ENCODE measurements at regions not wholly inside any gene's neighbourhood (a gene's known extent, or its start where the extent isn't known, plus 50 kb on each side); places are given as distances from the start of the nearest gene placed in this dataset.
A peak's percentile ranks its signal among the peaks of the same experiment; 100 is the strongest.

- no peak for DNase-seq
These were observed 51.3 kb downstream of the GADD45G start for GRCh38 chr9:89655990-89656657.

DNA sequence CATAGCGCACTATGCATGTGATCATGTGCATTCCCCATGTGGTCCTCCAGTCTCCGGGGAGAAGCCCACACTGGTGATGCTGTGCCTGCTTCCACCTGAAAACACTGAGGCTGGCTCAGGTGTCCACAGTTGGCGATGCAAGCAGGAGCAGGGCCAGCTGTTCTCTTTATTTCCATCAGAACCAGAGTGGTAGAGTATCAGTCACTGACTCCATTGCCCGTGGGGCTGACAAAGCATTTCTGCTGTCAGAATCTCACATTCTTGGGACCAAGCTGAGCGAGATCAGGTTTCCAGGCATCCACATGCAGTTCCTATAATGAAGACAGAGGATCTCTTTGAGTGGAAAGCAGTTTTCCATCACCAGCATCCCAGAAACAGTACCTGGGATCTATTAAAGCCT lies 52.5 kb downstream of the GADD45G start:
- DNase-seq, result no peak

DNA sequence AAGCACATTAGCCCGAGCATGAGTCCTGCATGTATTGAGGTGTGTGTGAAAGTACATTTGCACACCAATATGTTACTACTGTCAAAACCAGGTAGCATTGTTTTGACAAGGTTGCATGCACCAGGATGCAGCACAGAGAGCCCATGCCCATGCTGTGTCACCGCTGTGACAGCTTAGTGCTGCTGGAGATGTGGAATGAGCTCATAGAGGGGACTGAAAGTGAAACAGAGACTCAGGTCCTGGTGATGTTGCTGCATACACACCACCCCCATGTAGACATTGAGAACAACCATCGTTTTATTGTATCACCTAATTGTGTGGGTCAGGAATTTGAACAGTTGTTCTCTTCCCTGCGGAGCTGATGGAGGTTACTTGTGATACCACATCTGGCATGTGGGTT lies 53.0 kb downstream of the GADD45G start:
- DNase-seq, result no peak

- no peak for DNase-seq
These were observed 53.6 kb downstream of the GADD45G start for GRCh38 chr9:89658401-89658800.

DNA sequence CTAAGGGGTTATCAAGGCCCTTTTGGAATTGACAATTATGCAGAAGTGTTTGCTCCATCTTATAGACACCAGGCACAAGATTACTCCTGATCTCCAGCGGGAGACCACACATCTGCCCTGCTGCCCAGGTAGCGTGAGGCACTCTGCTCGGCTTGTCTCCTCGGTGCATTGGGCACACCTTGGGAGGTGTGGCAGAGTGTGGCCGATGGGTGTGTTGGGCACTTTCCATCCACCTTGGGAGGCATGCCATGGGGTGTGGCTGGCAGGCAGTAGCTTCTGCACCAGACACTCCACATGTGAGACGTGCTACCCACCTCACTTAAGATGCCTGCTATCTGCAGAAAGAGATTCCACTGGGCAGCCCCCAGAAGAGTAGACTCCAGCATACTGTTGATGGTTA lies 54.1 kb downstream of the GADD45G start:
- no peak for DNase-seq

GRCh38 chr9:89659473-89659872 lies 54.7 kb downstream of the GADD45G start:
- DNase-seq, result no peak

GRCh38 chr9:89659891-89660685 lies 55.3 kb downstream of the GADD45G start:
- DNase-seq, result no peak

DNA sequence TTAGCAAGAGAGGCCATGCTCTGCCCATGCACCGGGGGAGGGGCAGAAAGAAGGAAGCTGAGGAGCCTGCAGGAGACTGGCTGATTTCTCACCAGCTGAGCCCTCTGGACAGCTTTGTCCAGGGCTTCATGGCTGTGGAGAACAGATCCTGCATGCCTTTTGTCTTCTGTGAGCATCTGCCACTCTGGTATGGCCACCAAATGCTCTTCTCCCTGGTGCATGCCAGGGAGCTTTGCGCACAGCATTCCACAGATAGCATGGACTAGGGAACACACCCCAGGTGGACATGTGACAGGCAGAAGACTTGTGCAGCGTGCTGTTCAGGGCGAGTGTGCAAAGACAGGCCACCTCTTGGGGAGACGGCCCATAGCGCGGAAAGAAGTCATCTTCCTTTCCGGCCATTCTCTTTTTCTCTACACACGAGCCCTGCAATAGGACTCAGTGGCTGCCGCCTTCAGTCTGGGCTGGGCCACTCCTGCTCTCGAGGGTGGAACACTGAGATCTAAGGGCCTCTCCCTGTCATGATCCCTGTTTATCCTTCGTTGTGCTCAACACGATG lies 56.7 kb downstream of the GADD45G start:
- DNase-seq, result peak; percentile 15

DNA sequence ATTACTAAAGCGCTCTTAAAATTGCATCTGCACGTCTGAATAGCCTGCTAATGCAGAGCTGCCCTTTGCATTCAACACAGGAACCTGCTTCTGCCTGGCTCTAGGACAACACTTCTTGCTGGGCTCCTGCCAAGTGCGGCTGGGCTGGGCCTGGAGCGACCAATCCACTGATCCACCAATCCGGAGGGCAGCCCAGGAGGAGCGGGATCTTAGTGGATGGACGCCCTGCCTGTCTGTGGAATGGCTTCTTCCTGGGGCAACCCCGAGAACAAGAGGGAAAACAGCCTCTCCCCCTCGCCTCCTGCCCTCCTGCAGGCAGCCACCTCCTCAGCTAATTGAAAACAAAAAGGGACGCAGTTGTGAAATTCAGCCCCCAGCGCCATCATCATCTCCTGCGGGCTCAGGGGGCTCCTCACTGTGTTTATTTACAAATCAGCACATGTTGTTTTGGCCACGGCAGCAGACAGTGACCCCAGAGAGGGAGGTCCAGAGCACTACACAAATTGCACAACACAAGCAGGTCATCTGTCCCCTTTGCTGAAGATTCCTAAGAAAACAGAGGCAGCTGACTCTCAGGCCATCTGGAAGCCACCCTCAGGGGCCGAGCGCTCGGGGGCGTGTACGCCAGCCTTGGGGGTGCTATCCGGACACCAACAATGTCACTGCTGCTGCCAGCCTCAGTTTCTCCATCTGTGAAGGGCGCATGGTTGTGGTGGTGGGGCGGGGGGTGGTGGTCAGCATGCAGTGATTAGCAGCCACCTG lies 57.3 kb downstream of the GADD45G start:
- DNase-seq, result peak; percentile 97

- no peak for DNase-seq
These were observed 58.2 kb downstream of the GADD45G start for GRCh38 chr9:89662718-89663613.

DNA sequence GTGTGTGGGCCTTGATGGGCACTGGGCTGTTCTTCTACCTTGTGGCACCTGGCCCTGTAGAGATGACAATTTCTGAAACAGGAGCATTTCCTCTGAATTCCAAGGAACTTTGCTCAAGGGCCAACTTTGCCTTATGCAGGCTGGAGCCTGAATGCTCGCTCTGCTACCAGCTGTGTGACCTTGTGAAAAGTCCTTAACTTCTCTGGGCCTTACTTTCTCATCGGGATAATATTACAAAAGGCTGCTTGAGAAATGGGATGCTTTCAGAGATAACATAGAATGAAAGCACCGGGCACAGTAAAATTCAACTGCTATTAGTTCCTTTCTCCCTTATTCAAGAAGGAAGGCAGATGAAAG lies 58.8 kb downstream of the GADD45G start:
- no peak for DNase-seq

- peak; percentile 75 for DNase-seq
These were observed 59.2 kb downstream of the GADD45G start for GRCh38 chr9:89664010-89664409.

GRCh38 chr9:89664896-89665329 lies 60.1 kb downstream of the GADD45G start:
- DNase-seq, result no peak

DNA sequence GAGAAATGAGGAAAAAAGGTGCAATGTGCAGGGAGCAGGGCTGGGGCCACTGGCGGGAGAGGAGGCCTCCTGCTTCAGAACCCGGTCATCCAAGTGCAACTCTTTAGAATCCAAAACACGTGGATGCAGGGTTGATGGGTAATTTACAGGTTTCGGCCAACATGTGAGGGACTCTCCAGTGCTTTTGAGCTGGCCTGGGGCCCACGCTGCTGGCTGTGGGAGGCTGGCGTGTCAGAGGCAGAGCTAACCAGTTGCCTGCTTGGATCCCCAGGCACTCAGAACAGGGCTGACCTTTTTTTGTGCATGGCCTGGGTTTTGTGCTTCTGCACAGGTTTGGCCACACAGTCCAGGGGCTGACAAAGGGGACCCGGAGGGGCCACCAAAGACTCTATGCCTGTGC lies 61.6 kb downstream of the GADD45G start:
- no peak for DNase-seq

DNA sequence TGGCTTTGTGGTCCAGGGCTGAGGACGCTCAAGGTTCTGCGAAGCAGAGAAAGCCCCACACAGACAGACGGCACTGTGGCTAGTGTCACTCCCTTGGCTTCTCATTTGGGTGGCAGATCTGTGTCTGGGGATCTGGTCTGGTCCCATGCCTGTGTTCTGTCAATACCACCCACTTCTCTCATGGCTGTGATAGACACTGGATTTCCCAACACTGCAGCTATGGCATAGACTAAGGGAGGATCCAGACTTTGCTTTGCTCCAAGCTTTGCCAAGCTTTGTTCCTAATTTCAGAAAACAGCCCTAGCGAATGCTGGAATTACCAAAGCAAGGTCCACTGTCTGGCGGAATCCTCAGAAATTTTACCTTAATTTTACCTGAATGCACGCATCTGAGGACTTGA lies 62.1 kb downstream of the GADD45G start:
- DNase-seq, result no peak

- no peak for DNase-seq
These were observed 62.9 kb downstream of the GADD45G start for GRCh38 chr9:89667726-89668125.

DNA sequence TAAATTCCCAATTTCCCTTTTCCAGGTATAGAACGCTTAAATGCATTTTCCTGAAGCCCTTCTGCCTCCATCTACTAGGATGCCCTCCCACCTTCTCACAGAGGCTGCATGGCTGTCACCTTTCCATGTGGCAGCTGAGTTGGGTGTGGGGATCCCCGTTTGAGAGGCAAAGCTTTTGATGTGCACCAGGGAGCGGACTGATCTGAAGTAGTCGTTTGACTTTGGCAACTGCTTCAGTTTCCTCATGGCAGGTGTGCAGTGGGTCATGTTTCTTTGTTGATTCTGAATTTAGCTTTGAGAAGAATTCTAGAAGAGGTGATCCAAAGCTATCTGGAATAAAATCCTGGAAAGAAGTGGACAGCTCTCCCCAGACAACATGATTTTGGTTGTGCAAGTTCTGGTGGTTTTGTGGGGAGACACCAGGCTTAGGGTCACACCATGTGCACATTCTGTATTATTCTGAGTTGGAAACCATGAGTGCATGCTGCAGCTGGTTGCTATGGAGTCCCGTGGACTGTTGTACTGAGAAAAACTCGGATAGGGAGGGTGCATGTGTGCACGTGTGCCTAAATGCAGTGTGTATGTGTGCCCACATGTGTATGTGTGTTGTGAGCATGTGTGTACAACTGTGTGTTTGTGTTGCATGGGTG lies 63.5 kb downstream of the GADD45G start:
- no peak for DNase-seq

GRCh38 chr9:89668866-89669246 lies 64.0 kb downstream of the GADD45G start:
- DNase-seq, result no peak

- no peak for DNase-seq
These were observed 64.6 kb downstream of the GADD45G start for GRCh38 chr9:89669361-89669842.

- no peak for DNase-seq
These were observed 65.3 kb downstream of the GADD45G start for GRCh38 chr9:89670114-89670513.

DNA sequence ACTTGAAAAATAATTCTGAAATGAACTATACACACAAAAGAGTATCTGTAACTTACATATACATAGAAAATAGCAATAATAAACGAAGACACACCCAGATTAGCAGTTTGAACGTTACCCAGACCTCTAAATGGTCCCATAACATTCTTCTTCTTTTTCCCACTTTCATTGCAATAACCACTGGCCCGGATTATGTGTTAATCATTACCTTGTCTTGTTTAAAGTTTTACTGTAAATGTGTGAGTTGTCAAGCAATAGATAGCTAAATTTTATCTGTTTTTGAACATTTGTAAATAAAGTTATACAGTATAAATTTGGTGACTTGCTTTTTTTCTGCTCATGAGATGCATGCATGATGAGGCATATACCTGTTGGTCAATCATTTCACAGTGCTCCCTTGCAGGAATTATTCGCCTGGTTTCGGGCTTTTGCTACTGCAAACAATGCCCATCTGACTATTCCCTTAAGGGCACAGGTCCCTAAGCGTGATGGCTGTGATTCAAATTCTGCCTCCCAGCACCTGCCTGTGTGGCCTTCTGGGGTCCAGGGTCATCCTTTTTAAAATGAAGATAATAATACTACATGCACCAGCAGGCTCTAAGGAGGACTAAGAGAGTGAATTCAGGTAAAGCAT lies 66.1 kb downstream of the GADD45G start:
- DNase-seq, result no peak

All from NCI-H82 (cell line).